CD4-positive, alpha-beta T cell treated with Interleukin-6 for 4 hours (primary cell): ENCODE measurements at regions not wholly inside any gene's neighbourhood (a gene's known extent, or its start where the extent isn't known, plus 50 kb on each side); places are given as distances from the start of the nearest gene placed in this dataset.
"Not testable (repeated sequence)": the region's sequence is repeated elsewhere in the genome, so short reads cannot be mapped to it uniquely, and the experiment has no call there.

Source experiments
- DNase-seq: peaks from one replicate; pipeline ENCODE4 v3.0.0-alpha.2; 2020; ENCODE audit warnings: mixed read lengths

- not testable (repeated sequence) for DNase-seq
These were observed 67.0 kb upstream of the LYZL2 start for GRCh38 chr10:30696416-30697185.

- DNase-seq, result peak; percentile 80
These were observed 66.1 kb upstream of the LYZL2 start for GRCh38 chr10:30695481-30696236.

GRCh38 chr10:30694518-30695228 is 65.1 kb upstream of the LYZL2 start:
- no peak for DNase-seq

GRCh38 chr10:30691639-30692015 is 62.1 kb upstream of the LYZL2 start:
- no peak for DNase-seq

GRCh38 chr10:30690948-30691638 is 61.5 kb upstream of the LYZL2 start:
- not testable (repeated sequence) for DNase-seq

GRCh38 chr10:30688456-30688855 is 58.9 kb upstream of the LYZL2 start:
- DNase-seq, result no peak

- DNase-seq, result peak; percentile 87
These were observed 58.2 kb upstream of the LYZL2 start for GRCh38 chr10:30687698-30688213.

- no peak for DNase-seq
These were observed 57.2 kb upstream of the LYZL2 start for GRCh38 chr10:30686708-30687107.

- no peak for DNase-seq
These were observed 53.9 kb upstream of the LYZL2 start for GRCh38 chr10:30683496-30683895.

GRCh38 chr10:30682377-30683199 is 53.0 kb upstream of the LYZL2 start:
- peak; percentile 57 for DNase-seq

GRCh38 chr10:30680908-30681307 is 51.4 kb upstream of the LYZL2 start:
- no peak for DNase-seq
